DMS153 treated with DMSO at 0.1 percent for 48 hours (cell line): ENCODE measurements at regions not wholly inside any gene's neighbourhood (a gene's known extent, or its start where the extent isn't known, plus 50 kb on each side); places are given as distances from the start of the nearest gene placed in this dataset.

ENCODE experiments used
- DNase-seq: peaks from one replicate; lab custom pipeline; 2025; ENCODE audit not compliant: unreplicated experiment; lab: John Stamatoyannopoulos, UW

DNA sequence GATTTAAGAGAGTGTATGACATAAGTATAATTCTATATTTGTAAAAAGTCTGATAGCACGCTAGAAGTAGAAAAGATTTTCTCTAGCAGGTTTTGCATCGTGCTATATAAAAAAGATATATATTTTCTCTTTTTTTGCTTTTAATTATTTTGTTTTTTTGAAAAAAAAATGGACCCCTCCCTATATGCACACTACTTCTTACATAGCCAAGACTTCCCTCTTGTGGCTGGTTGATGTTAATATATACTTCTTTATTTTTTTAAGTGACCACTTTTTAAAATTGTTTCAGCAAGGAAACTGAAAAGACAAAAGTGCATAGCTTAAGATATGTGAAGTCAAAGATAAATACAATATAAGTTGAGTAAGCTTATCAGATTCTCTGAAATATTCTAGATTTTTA lies 1202.8 kb downstream of the DIAPH3 start:
- DNase-seq: no peak

DNA sequence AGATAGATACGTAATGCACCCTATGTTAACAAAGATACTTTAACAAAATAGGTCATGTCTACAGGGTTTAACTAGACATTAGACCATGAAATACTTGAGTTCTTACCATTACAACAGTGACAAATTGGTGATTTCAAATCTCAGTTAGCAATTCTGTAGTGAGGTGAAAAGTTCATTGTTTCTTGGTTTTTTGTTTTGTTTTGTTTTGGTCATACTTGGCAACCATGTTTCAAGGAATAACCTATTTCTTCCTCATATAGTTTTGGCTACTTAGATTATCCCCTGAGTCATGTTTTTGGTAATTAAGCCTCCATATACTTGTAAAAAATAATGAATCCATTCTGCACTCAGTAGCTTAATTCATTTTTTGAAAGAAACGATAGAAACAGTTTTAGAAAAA lies 1200.4 kb downstream of the DIAPH3 start:
- DNase-seq: no peak

DNA sequence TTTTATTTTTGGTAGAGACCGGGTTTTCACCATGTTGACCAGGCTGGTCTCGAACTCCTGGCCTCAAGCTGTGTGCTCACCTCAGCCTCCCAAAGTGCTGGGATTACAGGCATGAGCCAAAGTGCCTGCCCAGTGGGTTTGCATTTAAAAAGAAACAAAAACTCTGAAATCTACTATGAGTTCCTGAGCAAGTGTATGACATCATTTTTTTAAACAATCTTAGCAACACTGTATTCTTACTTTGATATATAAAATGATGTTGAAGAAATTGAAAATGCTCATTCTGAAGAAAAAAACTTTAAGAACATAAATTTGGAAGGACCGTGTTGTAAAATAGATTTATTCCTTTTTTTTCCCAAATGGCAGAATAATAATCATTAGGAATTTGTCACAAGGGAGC lies 1199.7 kb downstream of the DIAPH3 start:
- DNase-seq: no peak

DNA sequence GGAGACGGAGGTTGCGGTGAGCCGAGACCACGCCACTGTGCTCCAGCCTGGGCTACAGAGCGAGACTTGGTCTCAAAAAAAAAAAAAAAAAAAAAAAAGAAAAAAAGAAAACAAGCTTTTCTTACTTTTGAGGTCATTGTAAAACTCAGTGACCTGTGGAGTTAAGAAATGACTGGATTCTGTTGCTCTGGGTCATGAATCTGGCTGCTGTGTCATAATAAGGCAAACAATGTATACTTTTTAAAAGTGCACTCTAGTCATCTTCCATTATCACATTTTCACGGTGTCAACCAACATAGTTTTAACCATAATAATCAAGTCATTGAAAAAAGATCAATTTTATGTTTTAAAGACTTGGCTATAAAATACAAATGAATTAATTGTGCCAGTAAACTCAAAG lies 1186.6 kb downstream of the DIAPH3 start:
- DNase-seq: no peak

DNA sequence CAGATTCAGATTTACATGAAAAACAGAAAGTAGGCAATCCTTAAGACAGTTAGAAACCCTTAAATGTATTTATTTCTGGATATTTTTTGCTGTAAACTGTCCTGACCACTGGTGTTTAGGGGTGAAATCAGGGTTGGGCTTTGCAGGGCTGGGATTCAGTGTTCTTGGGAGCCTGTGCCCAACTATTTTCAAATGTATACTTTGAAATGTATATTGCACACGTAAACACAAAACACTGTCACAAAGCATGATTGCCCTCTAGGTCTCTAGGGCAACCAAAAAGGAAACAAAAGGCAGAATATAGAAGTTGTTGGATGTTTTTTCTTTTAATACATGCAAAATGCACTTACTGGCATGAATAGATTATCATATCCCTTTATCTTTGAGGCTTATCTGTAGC lies 1185.4 kb downstream of the DIAPH3 start:
- no peak for DNase-seq

DNA sequence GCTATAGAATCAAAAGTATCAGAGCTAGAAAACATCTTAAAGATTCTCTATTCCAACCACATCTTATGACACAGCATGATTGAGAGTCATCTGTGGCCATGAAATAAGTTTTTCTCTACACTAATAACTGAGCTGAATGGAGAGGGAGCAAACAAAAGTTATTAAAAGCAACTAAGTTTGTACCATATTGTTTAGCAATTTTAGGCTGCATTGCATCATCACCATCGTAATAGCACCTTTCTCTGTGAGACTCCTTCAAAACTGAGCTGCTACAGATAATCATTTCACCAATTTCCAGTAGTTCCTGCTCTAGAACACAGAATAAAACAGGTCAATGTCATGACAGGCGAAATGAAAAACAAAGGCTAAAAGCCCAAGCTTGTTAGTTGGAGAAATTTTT lies 1183.9 kb downstream of the DIAPH3 start:
- no peak for DNase-seq

DNA sequence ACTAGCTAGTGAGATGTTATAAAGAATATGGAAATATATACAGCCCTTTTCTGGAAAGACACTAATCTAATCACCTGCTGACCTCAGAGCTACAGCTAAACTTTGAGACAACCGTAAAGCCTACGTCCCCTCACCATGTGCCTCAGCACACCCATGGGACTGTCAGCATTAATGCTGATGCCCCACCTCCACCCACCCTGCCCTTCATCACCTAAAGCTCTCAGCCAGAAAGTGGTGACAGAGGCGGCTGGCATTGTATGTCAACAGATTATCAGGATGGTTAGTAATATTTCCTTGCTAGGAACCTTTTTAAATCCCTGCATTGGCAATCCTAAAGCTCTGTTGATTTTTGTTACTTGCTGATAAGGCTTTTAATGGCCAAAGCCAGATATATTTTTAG lies 1177.9 kb downstream of the DIAPH3 start:
- DNase-seq: no peak

DNA sequence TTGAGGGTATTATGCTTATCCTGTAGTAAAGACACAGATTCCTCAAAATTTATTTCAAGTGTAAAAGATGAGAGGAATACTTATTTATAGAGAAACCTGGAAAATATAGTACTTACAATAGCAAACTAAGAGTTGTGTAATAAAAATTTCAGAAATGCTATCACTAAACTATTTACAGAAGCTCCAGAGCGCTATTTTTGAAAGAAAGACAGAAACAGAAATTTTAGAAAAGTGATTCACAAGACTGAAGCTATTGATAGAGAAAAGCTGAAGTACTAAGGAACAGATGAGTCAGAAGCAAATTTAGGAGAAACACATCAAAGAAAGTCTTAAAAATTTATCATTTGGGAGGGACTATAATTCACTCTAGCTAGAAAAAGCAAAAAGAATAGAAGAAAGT lies 1174.2 kb downstream of the DIAPH3 start:
- no peak for DNase-seq

DNA sequence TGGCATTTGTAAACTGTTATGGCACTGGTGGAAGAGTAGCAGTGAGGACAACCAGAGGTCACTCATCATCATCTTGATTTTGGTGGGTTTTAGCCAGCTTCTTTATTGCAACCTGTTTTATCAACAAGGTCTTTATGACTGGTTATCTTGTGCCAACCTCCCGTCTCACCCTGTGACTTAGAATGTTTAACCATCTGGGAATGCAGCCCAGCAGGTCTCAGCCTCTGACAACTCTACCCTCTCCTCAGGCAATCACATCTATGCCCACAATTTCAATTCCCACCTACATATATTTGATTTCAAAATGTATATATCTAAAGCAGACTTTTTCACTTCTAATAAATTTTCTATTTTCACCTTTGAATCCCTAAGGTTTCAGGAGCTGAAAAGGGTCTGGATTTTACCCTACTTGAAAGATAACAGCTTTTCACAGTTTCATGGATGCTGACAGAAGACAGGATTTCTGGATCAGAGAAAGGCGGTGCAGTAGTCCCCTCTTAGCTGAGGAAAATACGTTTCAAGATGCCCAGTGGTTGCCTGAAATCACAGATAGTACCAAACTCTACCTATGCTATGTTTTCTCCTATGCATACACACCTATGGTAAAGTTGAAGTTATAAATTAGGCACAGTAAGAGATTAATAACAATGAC lies 1171.8 kb downstream of the DIAPH3 start:
- DNase-seq: no peak

DNA sequence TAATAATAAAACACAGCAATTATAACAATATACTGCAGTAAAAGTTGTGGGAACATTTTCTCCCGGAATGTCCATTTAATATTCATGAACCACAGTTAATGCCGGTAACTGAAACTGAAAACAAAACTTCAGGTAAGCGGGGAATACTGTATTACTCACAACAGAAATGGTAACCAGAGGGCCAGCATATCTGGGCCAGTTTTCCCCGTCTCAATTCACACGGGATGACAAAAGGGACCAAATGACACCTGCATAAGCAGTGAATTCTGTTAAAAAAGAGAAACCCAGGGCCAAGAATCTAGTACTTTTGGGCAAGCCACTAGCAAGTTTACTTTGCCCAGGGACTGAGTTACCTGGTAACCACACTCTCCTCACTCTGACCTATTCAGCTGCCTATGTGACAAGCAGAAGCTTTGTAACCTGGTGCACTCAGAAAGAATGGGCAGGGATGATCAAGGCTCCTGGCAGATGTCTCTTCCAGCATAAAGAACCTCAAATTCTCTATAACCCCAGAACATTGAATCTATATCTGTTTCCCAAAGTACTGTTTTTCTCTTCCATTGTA lies 1171.2 kb downstream of the DIAPH3 start:
- no peak for DNase-seq

DNA sequence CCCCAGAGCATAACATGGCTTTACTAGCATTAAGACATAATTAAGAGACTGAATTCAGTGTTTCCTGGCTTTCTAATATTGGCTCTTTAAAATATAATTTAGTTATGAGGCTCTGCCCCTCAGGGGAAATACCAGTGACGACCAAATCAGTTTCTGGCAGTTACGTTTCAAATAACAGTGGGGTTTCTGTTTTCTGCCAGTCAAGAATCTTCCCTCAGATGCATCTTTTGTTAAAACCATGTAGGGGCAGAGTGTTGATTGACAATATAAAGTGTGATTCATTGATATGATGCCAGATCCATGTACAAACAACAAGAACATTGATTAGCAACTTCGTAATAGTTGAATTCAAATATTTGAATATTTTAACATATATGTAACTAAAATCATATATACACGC lies 1169.7 kb downstream of the DIAPH3 start:
- DNase-seq: no peak

DNA sequence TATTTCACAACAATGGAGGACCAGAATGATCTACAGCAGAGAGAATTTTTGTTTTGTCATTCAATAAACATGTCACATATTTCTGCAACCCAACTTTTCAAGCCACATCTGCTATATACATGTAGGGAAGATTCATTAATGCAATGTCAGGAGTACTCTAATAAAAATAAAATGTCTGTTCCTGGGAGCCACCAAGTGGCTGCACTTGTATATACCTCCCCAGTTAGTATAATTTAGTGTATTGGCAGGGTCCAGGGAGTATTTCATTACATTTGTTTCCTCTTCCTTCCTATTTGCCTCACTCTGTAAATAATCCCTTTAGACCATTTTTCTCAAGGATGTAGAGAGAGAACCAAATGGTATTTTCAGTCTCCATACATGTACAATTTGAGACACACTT lies 1169.0 kb downstream of the DIAPH3 start:
- DNase-seq: peak; percentile 8

DNA sequence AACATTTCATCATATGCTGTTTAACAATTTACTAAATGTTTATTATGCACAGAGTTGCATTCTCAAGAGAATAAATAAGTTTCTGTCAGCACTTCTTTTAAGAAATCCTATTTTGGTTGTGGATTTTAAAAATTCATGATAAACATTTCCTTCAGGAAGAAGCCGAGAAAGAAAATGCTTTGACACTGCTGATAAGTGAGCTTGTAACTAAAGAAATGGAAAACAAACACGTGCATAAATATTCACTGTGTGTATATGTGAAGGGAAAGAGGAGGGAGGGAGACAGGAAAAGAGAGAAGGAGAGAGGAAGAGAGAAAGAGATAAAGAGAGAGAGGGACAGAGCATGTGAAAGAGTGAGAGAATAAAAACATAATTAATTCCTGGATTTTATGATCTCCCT lies 1165.0 kb downstream of the DIAPH3 start:
- DNase-seq: no peak

DNA sequence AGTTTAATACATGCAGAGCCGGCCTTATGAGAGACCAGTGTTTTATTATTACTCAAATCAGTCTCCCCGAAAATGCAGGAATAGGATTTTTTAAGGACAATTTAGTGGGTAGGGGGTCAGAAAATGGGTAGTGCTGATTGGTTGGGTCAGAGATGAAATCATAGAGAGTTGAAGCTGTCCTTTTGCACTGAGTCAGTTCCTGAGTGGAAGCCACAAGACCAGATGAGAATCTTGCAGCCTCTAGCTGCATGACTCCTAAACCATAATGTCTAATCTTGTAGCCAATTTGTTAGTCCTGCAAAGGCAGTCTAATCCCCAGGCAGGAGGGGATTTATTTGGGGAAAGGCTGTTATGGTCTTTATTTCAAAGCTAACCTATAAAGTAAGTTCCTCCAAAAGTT lies 1163.9 kb downstream of the DIAPH3 start:
- DNase-seq: no peak

DNA sequence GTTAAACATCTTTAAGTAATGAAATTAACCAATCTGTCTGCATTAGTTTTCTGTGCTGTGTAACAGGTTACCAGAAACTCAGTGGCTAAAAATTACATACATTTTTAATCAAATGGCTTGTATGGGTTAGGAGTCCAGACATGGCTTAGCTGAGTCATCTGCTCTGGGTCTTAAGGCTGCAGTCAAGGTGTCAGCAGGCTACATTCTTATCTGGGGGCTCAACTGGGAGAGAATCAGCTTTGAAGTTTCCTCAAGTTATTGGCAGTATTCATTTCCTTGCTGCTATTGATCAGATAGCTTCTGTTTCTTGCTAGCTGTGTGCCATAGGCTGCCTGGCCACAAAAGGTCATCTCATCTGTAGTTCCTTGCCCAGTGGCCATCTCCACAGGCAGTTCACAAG lies 1163.0 kb downstream of the DIAPH3 start:
- DNase-seq: no peak

DNA sequence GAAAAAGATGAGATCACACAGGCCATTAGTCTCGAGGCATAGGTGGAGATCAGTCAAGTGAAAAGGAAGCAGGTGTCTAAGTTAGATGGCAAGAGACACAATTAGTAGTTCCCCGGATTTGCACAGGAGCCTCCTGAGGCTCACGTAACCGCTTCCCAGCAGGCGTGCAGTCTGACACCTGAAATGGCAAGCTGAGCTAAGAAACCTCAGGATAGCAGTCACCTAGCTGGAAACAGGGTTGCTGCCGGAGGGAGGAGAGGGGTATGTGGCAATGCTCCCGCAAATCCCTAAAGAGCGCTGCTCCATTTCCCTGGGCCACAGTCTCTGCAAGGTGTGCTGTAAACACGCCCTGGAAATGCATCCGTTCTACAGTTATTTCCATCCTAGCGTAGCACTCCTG lies 1151.0 kb downstream of the DIAPH3 start:
- no peak for DNase-seq

DNA sequence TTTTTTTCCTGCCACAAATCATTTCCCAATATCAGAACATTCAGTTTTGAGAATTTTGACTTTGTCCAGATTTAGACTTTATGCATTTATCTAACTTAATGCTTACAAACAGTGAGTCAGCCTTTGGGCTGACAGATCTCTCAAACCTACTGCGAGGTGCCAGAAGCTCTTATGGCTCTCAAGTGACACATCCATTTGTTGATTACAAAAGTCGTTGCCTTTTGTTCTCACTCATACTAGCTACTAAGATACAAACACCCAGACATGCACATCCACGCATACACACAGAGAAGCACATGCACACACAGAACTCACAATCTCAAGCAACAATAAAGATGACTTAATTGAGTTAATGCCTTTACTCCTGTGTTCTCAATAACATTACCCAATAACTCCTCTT lies 1147.5 kb downstream of the DIAPH3 start:
- no peak for DNase-seq

DNA sequence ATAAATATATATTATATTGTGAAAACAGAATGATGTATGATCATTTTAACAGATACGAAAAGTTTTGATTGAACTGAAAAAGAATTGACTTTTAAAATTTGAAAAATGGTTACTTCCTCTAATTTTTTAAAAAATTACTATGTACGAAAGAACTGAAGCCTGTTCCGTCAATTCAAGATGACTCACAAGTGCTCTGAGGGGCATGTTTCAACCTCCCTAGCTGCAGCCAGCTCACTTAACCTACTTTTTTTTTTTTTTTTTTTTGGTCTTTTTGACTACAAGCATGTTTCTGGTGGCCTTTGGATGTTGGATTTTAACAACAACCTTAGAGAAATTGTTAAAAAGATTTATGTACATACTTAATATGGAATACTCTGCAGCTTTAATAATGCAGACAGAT lies 1139.3 kb downstream of the DIAPH3 start:
- no peak for DNase-seq

DNA sequence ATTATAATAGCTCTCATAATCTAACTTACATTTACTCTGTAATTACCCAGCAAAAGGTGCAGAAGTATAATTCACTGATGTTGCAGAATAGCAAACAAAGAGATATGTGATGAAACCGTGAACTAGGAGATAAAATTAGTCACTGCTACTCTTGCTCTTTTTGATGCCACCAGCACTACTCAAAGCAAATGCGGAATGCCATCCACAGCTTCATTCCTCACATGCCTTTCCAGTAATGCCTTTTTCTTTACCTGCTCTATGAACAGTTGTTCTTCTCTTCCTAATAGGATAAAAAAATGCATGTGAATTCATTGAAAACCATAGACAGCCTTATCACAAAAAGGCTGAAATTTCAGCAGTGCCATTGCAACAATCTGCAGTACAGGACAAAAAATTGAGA lies 1129.5 kb downstream of the DIAPH3 start:
- no peak for DNase-seq

DNA sequence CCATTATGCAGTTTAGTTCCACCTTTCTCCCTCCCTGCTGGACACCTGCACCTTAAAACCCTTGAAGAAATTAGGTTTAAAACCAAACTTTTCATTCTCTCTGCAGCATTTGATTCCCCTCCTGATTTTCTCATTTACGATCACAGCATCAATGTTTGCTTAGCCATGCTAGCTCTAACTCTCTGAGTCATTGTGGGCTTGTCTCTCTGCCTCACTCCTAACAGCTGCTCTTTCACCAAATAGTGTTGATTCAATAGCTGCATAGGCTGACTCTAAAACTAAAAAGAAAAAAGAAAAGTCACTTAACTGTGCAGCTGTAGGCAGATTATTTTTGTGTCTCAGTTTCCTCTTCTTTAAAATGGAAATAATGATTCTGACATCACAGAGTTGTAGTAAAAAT lies 1124.9 kb downstream of the DIAPH3 start:
- peak; percentile 32 for DNase-seq

DNA sequence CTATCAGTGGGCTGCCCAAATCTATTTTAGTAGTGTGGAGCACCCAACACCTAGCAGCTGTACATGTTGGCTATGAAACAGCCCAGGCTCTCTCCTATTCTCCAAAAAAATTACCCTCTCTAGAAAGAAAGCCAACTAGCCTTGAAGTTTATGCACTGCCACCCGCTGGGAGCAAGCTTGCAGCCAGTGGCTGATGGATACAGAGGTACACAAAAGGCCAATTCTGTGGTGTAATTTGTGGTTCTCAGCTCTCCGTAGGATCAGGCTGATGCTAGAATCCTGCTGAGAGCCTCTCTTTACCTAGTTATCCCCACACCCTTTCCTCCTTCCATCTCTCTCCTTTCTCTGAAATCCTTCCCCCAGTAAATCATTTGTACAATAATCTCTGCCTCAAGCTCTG lies 1120.7 kb downstream of the DIAPH3 start:
- DNase-seq: no peak

DNA sequence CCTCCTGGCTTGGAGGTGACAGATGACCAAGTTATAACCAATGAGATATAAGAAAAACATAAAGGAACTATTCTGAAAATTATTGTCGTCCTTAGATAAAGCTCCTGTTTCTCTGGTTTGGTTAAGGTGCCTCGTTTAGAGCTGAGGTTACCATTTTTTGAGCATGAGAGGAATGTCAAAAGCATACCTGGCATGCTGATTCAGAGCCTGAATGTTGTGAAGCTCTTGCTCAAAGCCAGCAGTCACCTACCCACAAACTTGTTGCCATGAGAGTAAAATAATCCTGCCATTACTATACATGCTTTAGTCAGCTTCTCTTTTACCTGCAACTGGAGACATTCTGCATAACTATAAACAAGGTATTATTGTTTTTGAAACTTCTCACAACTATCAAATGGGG lies 1116.2 kb downstream of the DIAPH3 start:
- DNase-seq: no peak

DNA sequence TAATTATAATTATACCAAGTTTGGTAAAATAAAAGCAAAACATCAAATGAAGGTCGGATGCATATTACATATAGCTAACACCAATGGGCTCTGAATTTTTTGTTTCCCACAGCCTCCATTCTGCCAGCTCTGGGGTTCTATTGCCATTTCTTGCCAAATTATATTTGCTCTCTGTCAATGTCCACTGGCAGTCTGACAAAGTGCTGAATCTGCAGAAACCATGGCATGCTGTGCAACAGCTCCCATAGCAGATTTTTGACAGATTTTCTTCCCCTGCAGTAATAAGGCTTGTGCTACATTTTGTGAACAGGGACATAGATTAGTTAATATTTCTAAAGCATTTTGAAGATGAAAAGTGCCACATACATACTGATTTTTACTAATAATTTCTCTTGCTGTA lies 1102.1 kb downstream of the DIAPH3 start:
- no peak for DNase-seq
